Fibroblast of mammary gland (primary cell): ENCODE measurements at regions not wholly inside any gene's neighbourhood (a gene's known extent, or its start where the extent isn't known, plus 50 kb on each side); places are given as distances from the start of the nearest gene placed in this dataset.

Experiments used
- DNase-seq: peaks from one replicate; pipeline ENCODE4 v3.0.0-alpha.2; 2010; ENCODE audit warnings: low read depth
- H3K4me3 ChIP-seq: 2 replicates; pipeline ENCODE4 v1.5.1; 2011; ENCODE audit warnings: low read depth, mild to moderate bottlenecking, low read length, moderate library complexity; ENCODE audit not compliant: control insufficient read depth
- TF ChIP-seq, protein P1 (sequence below): conservative IDR thresholded peaks from 2 replicates; pipeline ENCODE4 v1.5.1; 2011; ENCODE audit warnings: low read depth, low read length, inconsistent platforms; ENCODE audit not compliant: control insufficient read depth, insufficient read depth

DNA sequence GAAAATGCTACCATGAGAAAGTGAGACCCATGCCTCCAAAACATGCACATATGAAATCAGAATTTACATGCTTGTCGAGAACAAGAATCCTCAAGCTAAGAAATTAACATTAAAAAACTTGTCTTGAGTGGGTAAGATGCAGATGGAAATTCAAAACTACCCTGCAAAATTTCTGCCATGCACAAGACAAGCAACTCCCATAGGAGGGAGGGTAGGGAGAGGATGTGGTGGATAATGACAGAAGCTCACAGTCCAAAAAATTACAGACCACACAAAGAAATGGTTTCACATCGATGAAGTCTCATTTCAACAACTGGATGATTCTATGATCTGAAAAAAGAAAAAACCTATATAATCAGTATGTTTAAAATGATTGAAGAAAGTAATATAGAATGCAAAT is 319.9 kb upstream of the PTGER4 start:
- no peak for DNase-seq
- TF ChIP-seq, protein P1, sequence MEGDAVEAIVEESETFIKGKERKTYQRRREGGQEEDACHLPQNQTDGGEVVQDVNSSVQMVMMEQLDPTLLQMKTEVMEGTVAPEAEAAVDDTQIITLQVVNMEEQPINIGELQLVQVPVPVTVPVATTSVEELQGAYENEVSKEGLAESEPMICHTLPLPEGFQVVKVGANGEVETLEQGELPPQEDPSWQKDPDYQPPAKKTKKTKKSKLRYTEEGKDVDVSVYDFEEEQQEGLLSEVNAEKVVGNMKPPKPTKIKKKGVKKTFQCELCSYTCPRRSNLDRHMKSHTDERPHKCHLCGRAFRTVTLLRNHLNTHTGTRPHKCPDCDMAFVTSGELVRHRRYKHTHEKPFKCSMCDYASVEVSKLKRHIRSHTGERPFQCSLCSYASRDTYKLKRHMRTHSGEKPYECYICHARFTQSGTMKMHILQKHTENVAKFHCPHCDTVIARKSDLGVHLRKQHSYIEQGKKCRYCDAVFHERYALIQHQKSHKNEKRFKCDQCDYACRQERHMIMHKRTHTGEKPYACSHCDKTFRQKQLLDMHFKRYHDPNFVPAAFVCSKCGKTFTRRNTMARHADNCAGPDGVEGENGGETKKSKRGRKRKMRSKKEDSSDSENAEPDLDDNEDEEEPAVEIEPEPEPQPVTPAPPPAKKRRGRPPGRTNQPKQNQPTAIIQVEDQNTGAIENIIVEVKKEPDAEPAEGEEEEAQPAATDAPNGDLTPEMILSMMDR = no peak
- no peak overlapping the region for H3K4me3 ChIP-seq

DNA sequence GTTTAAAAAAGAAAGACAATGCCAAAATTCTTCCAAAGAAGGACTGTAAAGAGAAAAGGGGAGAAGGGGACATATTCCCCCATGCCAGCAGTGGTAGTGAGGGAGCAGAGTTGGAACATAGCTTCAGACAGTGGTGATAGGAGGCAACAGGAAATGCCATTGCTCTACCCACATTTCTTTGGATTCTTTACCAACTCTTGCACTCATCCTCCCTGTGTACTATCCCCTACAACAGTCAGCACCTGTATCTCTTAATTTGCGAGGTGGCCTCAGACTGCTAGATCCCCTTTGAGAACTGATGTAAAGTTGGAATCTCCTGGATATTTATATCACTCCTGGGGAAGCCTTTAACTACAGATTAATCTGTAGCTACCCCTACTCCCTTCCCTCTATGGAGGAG is 320.6 kb upstream of the PTGER4 start:
- no peak for DNase-seq
- TF ChIP-seq, protein P1 = no peak
- H3K4me3 ChIP-seq = no peak overlapping the region

DNA sequence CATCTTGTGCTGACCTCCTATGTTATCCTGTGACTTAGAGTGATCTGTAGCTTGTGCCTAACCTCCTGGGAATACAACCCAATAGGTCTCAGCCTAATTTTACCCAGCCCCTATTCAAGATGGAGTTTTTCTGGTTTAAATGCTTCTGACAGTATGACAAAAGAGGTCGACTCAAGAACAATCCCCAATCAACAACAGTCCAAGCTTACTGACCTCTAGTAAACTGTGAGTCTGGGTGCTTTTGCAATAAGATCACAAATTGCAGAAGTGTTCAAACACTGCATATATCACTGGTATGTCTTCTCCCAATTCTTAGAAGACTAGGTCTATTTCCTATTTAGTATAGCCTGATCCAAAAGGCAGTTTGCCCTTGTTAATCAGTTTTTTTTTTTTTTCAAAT is 323.5 kb upstream of the PTGER4 start:
- TF ChIP-seq, protein P1 = no peak
- no peak for DNase-seq
- no peak overlapping the region for H3K4me3 ChIP-seq

DNA sequence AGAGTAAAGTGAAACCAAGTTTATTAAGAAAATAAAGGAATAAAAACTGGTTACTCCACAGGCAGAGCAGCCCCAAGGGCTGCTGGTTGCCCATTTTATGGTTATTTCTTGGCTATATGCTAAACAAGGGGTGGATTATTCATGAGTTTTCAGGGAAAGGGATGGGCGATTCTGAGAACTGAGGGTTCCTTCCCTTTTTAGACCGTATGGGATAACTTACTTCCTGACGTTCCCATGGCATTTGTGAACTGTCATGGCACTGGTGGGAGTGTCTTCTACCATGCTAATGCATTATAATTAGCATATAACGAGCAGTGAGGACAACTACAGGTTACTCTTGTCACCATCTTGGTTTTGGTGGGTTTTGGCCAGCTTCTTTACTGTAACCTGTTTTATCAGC is 323.9 kb upstream of the PTGER4 start:
- TF ChIP-seq, protein P1 = no peak
- no peak for DNase-seq
- H3K4me3 ChIP-seq = no peak overlapping the region

DNA sequence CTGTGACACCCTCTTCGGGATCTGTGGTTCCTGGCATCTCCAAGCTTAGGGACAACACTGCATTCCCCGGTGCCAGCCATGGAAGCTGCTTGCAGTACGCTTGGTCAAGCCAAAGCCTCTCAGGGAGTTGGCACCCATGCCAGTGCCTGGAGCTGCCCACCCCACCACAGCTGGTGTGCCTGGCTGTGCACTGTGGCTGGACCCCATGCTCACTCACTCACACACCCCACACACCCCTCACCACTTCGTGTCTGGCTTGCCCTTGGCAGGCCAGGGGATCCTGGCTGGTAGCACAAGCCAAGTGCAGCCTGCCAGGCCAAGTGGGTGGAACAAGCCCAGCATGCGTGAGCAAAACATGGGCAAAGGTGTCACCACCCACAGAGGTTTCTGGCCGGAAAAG is 324.5 kb upstream of the PTGER4 start:
- TF ChIP-seq, protein P1 = no peak
- no peak for DNase-seq
- no peak overlapping the region for H3K4me3 ChIP-seq

DNA sequence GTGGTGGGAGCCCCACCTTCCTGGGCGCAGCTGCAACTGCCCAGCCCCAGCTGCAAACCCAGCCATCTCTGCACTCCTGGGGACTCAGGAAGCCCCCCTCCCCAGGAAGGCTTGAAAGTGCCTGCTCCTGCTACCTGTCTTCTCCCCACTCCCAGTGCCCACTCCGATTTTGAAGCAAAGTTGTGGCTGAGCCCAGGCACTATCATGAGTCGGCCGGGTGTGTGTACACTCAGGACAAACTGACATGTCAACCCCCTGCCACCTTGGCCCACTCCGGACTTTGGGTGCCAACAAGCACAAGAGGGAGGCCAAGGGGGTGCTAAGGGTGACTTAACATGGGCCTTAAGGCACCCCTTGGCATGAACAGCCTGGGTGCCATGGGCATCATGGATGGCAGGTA is 325.5 kb upstream of the PTGER4 start:
- TF ChIP-seq, protein P1 = no peak
- no peak for DNase-seq
- no peak overlapping the region for H3K4me3 ChIP-seq

DNA sequence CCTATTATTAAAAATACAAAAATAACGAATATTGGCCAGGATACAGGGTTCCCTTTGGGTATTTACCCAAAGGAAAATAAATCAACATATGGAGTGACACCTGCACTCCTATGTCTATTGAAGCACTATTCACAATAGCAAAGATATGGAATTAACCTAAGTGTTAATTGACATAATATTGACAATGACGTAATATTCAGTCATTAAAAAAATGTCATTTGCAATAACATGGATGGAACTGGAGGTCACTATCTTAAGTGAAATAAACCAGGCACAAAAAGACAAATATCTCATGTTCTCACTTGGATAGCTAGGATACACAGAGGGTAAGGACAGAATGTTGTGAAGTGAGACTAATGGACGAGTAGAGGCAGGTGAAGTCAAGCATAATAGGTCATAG is 326.3 kb upstream of the PTGER4 start:
- no peak for DNase-seq
- H3K4me3 ChIP-seq = no peak overlapping the region
- TF ChIP-seq, protein P1 = no peak
